B cell (primary cell): ENCODE measurements at regions not wholly inside any gene's neighbourhood (a gene's known extent, or its start where the extent isn't known, plus 50 kb on each side); places are given as distances from the start of the nearest gene placed in this dataset.

Experiments
- EZH2 ChIP-seq: IDR thresholded peaks from 2 replicates; pipeline ENCODE4 v1.6.1; 2012; ENCODE audit warnings: borderline replicate concordance, low read depth, mild to moderate bottlenecking, moderate library complexity, low read length; ENCODE audit not compliant: insufficient read depth, poor library complexity, severe bottlenecking
- TF ChIP-seq, protein P1 (sequence below): fragments of 200-600 bp; IDR thresholded peaks from one replicate; pipeline ENCODE4 v1.8.0; 2022; ENCODE audit warnings: antibody characterized with exemption, mild to moderate bottlenecking

DNA sequence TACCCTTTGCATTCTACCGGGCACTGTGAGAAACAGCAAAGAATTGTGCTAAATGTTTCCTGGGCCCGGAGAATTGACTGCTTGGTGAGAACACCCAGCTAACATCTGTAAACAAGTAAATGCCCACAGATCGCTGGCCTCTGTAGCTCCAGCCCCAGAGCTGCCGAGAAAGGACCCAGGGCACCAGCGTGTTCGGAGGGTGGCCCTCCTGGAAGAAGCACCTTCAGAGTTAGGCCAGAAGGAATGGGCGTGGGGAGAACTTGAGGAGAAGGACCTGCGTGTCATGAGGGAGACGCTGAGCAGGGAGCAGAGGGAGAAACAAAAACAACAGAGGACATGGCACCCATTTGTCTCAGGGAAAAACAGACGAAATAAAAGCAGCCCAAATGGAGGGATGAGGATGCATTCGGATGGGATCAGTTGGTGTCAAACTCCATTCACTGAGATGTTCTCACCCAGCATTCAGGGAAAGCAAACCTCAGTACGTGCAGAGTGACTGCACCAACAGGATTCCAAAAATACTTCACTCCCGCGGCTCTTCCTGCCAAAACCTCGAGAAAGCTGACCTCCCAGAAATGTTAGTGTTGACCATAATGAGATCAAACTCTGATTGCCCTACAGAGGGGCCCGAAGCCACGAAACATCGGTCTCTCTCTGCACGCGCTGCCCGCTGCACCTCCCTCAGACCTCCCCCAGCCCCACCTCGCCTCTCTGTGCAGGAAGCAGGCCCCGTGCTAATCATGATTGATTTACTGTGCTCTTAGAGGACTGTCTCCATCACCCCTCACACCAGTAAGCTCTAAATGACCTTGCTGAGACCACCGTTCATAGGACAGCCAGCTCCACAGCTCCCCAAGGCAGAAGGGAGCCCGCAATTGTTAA lies 376.3 kb upstream of the SALL3 start:
- TF ChIP-seq, protein P1, sequence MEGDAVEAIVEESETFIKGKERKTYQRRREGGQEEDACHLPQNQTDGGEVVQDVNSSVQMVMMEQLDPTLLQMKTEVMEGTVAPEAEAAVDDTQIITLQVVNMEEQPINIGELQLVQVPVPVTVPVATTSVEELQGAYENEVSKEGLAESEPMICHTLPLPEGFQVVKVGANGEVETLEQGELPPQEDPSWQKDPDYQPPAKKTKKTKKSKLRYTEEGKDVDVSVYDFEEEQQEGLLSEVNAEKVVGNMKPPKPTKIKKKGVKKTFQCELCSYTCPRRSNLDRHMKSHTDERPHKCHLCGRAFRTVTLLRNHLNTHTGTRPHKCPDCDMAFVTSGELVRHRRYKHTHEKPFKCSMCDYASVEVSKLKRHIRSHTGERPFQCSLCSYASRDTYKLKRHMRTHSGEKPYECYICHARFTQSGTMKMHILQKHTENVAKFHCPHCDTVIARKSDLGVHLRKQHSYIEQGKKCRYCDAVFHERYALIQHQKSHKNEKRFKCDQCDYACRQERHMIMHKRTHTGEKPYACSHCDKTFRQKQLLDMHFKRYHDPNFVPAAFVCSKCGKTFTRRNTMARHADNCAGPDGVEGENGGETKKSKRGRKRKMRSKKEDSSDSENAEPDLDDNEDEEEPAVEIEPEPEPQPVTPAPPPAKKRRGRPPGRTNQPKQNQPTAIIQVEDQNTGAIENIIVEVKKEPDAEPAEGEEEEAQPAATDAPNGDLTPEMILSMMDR: no peak
- no peak for TF ChIP-seq EZH2
